COLO829 (cell line): ENCODE measurements at regions not wholly inside any gene's neighbourhood (a gene's known extent, or its start where the extent isn't known, plus 50 kb on each side); places are given as distances from the start of the nearest gene placed in this dataset.

Experiments used
- DNase-seq: peaks from one replicate; pipeline ENCODE4 v3.0.0; 2012; ENCODE audit warnings: low spot score

DNA sequence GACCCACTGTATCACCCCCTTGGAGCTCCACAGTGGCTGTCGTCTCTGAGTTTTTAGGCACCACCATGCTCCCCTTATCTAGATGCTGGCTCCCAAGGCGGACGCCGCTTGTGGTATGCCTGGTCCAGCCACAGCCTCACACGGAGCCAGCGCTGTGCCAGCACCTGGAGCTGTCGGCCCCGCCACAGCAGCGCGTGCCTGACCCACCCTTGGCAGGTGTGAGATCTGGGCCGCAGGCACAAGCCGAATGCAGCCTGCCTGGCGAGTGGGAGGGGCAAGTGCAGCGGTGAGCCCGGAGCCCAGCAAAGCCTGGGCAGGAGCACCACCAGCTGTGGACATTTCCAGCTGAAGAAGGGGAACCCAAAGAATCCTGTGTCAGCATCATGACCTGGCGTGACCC lies 91.9 kb upstream of the BACE2 start:
- no peak for DNase-seq

DNA sequence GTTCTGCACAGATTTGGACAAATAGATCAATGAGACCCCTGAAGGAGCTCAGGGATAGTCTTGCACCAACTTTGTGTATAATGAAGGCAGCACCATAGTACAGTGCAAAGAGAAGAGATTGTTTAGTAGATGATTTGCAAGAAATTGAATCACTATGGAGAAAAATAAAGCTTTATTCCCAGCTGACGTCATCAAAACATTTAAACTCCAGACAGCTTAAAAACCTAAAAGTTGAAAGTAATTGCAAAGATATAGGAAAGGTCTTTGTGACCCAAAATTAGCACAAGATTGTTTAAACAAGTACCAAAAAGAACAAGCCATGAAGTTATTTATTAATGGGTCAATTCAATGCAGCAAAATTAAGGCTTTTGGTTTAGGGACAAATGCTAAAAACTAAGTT lies 88.8 kb upstream of the BACE2 start:
- no peak for DNase-seq

DNA sequence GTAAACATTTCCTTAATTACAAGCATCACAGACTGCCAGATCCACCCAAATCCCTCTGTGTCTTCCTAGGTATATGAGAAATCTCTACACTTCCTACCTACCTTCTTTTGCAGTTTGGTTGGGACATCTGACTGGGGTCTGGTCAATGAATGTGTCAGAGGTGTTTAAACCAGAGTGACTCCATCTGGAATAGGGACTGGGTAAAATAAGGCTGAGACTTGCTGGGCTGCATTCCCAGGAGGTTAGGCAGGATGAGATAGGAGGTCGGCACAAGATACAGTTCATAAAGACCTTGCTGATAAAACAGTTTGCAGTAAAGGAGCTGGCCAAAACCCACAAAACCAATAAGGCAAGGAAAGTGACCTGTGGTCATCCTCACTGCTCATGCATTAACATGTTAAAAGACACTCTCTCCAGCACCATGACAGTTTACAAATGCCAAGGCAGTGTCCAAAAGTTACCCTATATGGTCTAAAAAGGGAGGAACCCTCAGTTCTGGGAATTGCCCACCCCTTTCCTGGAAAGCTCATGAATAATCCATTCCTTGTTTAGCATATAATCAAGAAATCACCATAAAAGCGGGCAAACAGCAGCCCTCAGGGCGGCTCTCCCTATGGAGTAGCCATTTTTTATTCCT lies 87.4 kb upstream of the BACE2 start:
- DNase-seq, result no peak

DNA sequence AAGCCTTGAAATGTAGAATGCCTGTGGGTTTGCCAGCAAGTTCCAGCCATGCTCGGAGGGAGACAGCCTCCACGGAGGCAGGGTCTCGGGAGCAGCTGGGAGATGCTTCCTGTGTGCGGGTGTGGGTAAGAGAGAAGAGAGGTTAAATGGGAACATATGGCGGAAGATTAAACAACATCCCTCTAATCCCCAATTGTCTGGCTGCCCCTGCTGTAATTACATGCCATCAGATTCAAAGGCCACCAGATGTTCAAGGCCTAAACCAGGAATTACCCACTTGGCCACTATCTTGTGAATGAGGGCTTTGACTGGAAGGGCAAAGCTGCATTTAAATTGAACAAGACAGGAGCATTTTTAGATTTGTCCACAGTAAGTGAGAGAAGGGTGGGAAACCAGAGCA lies 81.4 kb upstream of the BACE2 start:
- no peak for DNase-seq

DNA sequence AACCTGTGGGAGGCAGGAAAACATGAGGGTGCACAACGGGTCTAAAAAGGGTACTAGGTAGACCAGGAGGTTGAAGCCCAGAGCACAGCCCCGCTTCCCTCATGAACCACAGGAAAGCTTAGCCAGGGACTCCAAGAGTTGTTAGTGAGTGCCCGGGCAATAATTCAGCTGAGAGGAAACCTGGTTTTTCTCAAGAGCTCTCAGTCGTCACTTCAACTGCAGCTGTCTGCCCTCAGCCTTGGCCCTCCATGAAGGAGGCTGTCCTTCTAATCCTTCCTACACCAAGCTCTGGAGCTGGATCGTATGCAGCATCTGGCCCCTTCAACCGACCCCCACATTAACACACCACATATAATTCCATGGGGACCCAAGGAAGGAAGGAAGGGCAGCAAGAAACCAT lies 77.0 kb upstream of the BACE2 start:
- DNase-seq, result no peak

DNA sequence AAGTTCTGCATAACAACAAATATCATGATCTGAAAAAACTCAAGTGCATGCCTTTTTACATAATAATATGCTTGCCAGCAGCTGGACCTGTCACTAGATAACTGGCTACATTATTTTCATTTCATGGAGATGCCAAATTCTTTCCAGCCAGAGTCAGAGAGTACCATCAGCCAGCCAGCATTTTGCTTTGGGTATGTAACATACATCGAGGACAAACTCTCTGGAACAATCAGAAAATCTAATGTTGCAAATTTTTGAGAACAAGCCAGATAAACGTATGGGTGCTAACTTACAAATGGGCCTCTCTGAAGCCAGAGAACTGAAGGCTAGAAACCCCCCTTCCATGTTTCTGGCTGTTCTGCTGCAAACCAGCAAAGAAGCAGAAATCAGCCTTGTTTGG lies 76.3 kb upstream of the BACE2 start:
- DNase-seq, result no peak

DNA sequence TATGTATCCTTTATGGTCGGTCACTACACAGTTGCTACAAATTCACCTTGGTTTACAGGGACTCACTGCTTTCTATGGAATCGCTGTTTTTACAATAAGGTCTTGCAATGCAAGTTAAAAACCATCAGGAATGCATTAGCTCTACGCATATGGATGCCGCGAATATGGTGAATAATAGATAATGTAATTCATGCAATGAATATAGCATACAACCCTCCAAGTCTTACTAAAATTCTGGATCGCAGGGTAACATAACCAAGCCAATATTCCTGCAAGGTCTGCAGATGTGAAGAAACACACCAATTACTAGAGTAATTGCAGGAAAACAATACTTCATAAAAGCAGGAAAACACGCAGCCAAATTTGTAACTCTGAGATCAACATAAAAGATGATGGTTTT lies 75.6 kb upstream of the BACE2 start:
- no peak for DNase-seq

DNA sequence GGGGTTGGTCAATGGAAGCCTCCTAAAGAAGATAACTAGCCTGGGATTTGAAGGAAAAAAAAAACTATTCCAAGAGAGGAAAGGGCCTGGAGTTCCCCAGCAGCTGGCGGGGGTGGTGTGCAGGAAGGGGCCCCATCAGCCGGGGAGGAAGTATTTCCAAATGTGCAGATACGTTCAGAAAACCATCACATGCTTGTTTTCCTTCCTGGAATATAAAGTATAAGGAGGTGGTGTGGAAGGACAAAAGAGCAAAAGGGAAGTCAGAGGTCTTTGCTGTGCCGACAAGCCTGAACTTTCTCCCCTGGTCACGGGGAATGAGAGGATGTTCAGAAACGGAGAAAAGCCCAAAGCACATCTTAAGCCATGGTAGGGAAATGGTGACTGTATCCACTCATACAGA lies 72.0 kb upstream of the BACE2 start:
- no peak for DNase-seq

DNA sequence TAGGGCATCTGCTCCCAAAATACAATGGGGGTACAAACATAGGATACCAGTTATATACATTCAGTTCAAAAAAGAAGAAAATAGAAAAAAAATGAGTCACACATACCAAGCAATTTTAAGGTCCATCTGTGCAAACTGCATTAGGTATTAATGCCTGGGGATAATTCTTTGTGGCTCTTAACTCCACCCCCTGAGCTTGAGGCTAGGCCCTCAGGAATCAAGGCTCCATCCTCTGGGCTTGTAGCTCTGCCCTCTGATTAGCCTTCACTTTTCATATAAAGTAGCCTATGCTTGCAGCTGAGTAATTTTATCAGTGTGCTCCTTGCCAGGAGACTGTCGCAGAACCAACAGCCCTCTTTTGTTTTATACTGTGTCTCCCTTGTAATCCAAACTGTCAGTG lies 69.9 kb upstream of the BACE2 start:
- DNase-seq, result no peak

DNA sequence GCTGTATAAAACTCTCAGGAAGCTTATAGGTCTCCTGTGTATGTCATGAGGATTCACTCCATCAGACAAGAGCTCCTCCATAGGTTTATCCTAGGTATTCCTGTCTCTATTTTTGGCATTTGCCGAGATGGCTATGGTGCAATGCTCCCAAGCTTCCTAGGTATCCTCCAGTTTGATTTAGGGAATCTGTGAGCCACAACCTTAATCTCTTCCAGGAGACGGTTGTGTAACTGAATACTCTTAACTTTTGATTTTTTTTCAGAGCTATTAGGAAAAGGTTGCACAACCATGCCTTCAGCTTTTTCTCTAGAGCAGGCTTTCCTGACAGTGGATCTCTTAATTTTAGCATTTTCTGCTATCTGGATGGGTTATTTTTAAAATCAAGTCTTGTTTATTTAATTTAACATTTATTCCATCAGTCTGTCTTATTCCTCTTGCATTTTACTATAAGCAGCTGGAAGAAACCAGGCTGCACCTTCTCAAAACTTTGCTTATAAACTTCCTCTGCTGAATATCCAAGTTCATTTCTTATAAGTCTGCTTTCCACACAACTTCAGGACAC lies 69.4 kb upstream of the BACE2 start:
- DNase-seq, result no peak

DNA sequence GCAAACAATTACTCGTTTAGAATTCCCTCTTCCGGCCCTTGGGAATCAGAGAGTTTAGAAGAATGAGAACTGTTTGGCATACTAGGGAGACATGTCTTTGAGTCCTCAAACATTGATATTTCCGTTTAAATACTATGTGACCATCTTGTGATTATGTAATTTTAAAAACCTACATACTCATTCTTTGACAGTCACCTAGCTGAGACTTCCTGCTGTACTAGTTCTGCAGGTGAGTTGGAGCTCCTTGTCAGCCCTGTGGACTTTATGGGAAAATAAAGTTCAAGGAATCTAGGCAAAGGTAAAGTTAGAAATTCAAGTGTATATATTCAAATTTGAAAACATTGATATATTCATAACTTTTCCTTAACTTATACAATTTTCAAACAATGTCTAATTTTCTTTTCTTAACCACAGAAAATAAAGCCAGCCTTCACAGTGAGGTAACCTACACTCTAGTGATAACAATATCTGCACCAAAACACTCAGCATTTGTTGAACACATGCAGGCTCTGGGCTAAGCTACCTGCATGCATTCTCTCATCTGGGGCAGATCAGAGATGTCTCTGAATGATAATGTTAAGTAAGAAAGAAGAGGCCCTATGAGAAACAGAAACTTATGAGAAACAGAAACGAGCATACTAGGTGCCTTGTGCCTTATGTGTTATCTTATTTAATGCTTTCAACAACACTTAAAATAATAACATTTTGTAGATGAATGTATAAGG lies 67.0 kb upstream of the BACE2 start:
- no peak for DNase-seq

DNA sequence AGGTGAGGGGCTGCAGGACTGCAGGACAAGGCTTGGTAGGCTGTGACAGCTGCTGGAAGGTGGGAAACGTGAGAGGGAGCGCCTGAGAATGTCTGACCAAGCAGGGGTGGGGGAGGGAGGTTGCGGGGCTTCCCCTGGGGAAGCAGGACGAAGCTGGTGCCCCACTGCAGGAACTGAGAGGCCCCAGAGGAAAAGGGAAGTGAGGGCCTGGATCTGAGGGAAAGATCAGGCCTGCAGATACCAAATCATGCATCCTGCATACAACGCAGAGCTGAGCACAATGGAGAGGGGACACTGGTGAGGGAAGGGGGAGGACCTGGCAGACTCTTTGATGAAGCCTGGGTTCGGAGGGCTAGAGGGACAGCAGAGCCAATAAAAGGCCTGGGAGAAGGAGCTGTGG lies 65.7 kb upstream of the BACE2 start:
- DNase-seq, result no peak

DNA sequence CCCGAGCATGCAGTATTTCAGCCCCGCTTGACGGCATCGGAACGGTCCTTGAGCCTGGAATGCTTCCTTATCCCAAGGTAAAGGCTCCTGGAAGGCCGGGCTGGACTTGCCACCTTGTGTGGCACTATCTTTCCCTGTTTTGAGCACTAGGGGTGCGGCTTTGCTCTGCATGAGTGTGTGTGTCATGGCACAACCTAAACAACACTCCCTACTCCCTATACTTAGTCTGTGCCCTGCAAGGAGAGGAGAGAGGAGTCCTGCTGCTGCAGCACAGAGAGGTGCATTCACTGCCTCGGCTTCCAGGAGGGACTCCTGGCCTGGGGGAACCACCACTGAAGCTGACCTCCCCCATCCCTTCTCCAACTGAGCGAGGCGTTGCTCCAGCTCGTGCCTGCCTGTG lies 60.4 kb upstream of the BACE2 start:
- DNase-seq, result no peak

DNA sequence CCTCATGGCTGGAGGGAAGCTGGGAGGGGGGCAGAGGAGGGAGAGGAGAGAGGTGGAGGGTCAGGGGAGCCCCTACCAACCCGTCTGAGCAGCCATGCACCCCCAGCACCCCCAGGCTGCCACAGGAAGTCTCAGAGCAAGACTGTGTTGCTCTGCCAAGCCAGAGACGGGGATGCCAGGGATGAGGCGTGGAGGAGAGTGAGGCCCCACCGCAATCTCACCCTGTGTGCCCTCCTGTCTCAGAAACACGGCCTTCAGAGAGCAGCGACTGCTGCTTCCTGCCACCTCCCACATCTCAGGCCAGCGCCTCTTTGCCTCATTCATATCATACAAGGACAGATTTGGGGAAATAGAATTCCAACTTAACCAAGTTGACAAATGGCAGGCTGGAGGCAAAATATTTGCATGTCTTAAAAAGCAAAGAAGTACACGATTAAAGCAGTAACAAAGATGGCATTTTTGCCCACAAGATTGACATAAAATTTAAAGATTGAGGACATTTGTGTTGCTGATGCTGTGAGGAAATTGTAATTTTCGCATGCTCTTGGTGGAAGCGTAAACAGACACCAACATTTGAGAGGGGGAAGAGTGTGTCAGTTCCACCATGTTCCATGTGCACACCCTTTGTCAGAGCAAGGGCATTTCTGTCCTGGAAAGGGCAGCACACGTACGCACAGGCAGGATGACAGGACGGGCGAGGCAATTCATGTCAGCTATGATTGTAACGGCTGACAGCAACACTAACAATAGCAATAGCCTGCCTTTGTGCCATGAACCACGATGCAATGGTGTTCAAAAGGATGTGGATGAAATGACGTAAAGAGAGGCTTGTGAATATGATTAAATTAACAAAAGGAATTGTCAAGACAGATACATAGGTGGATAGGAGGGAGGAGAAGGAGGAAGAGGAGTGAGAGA lies 59.0 kb upstream of the BACE2 start:
- no peak for DNase-seq

DNA sequence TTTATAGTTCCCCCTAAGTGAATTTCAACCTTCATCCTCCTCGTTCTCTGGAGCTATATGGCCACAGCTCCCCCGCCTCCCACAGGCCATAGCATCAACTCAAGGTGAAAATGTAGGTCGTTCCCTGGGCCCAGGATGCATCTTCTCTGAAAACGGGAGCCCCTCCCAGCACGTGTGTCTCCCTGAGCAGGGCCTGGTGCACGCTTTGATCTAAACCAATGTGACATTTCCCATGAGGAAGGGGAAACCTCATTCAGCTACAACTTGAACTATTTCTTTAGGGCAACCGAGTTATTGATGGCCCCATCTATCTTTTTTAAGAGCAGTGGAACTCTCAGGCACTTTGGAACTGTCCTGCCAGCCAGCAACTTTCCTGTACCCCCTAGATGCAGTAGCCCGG lies 57.8 kb upstream of the BACE2 start:
- DNase-seq, result no peak

DNA sequence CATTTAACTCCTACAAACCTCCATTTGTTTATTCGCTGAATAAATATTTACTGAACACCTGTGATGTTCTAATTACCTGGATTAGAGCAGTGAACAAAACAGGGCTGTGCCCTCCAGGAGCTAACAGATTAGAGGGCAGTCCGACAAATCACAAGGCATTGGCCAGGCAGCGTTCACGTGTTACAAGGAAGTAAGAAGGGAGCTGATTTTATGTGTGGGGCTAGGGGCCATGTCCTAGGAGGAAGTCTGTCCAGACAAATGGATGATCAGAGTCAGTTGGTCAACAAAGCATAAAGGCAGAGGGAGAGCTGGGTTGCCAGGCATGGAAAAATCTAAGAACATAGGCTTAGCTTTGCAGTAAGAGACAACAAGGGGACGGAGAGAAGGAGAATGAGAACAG lies 57.3 kb upstream of the BACE2 start:
- no peak for DNase-seq

DNA sequence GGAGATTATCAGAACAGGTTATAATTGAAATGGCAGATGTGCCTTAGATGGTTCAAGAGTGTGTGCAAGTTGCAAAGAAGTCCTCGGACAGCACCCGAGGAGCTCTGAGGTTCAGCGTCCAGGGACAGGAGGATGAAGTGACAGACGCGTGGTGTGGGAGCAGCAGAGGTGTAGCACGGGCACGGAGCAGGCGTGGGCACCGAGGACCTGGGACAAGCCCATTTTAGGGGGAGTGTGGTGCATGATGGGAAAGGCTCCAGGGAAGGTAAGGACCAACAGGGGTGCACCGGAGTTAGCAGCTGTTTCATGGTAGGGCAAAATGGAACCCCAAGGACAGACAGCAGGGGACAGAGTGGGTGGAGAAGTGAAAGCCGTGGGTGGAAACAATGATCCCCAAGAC lies 56.3 kb upstream of the BACE2 start:
- DNase-seq, result no peak

DNA sequence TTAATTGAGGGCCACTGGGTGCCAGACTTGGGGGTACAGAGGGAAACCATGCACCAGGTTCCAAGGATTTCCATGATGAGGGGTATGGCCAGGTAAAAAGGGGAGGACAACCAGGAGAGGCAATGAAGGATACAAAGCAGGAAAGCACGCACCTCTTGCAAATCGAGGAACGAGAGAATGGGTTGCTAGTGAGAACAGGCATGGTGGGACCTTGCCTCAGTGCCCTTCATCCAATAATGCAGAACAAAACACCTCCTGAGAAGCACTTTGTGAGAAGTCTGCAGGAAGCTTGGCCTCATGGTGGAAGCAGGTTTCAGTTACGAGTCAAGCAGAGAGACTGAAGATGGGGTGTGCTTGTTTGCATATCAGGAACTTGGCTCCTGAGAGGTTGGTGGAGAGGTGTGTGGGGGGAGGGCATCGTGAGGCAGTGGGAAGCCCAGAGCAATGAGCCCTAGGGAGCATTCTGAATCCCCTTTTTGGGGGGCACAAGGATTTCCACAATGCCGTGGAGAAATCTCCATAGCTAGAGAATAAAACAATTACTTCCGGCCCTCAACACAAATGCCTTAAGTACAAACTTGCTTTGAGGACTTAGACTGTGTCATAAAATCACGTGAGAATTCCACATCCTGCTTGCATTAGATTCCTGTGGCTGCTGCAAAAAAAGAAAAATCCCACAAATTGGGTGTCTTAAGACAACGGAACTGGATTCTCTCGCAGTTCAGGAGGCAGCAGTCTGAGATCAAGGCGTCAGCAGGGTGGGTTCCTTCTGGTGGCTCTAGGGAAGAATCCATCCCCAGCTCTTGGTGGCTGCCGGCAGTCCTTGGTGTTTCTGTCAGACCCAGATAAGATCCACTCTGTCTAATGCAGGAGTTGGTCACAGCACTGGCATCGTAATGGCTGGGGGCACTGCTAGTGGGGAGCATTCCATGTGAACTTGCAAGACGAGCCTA lies 54.9 kb upstream of the BACE2 start:
- DNase-seq, result peak; percentile 81

DNA sequence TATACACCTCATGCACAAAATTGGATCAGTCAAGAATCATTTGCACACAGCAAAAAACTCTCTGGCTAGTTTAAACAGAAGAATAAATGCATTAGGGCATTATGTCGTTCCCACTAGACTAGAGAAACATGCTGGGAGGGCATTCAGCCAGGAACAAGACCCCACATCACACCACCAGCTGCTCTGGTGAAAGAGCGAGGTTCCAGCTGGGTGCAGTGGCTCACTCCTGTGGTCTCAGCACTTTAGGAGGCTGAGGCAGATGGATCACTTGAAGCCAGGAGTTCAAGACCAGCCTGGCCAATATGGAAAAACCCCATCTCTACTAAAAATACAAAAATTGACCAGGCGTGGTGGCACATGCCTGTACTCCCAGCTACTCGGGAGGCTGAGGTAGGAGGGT lies 52.1 kb upstream of the BACE2 start:
- no peak for DNase-seq
